ENCODE measurements at regions not wholly inside any gene's neighbourhood (a gene's known extent, or its start where the extent isn't known, plus 50 kb on each side); places are given as distances from the start of the nearest gene placed in this dataset.

GRCh38 chr4:162352580-162353107 is 188.8 kb upstream of the FSTL5 start:
- TF ChIP-seq POLR2AphosphoS5 (IDR thresholded peaks at IDR 0.05) (no peak), EP300 (IDR thresholded peaks at IDR 0.05) (no peak)
- TF ChIP-seq, protein P1, sequence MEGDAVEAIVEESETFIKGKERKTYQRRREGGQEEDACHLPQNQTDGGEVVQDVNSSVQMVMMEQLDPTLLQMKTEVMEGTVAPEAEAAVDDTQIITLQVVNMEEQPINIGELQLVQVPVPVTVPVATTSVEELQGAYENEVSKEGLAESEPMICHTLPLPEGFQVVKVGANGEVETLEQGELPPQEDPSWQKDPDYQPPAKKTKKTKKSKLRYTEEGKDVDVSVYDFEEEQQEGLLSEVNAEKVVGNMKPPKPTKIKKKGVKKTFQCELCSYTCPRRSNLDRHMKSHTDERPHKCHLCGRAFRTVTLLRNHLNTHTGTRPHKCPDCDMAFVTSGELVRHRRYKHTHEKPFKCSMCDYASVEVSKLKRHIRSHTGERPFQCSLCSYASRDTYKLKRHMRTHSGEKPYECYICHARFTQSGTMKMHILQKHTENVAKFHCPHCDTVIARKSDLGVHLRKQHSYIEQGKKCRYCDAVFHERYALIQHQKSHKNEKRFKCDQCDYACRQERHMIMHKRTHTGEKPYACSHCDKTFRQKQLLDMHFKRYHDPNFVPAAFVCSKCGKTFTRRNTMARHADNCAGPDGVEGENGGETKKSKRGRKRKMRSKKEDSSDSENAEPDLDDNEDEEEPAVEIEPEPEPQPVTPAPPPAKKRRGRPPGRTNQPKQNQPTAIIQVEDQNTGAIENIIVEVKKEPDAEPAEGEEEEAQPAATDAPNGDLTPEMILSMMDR (IDR thresholded peaks at IDR 0.05), result no peak
